GM12878 (cell line): ENCODE measurements at regions not wholly inside any gene's neighbourhood (a gene's known extent, or its start where the extent isn't known, plus 50 kb on each side); places are given as distances from the start of the nearest gene placed in this dataset.

Source experiments
- ATAC-seq: fragments of 200-7000 bp; cut with Tn5 transposase; 3 replicates; pipeline ENCODE4 v1.9.1; 2020; ENCODE audit warnings: mild to moderate bottlenecking, moderate library complexity
- BruUV-seq: library from RNA; stranded (reverse); fragments of 400-500 nt; replicated peaks from 2 replicates; lab custom pipeline; 2021; lab: Mats Ljungman, UMichigan
- CTCF ChIA-PET: fragments of 300-600 bp; sonication (Branson Sonifier 250); formaldehyde crosslinking; extraction: SDS; loops from one replicate; lab custom pipeline; 2021; ENCODE audit warnings: inconsistent platforms; lab: Yijun Ruan, JAX
- POLR2A ChIA-PET: fragments of 350-600 bp; formaldehyde crosslinking; extraction: SDS; loops from one replicate; lab custom pipeline; 2021; ENCODE audit warnings: inconsistent platforms; lab: Charles Lee
- RAD21 ChIA-PET: fragments of 300-600 bp; sonication (Branson Sonifier 250); formaldehyde crosslinking; loops from one replicate; lab custom pipeline; 2023; ENCODE audit warnings: antibody characterized with exemption; ENCODE audit not compliant: unreplicated experiment; lab: Charles Lee
- SMC1A ChIA-PET: fragments of 300-600 bp; sonication (Branson Sonifier 250); formaldehyde crosslinking; loops from one replicate; lab custom pipeline; 2023; ENCODE audit not compliant: unreplicated experiment, uncharacterized antibody; lab: Charles Lee
- DNase-seq: peaks from one replicate; pipeline ENCODE4 v3.0.0-alpha.2; 2011; ENCODE audit warnings: low read depth, low spot score
- FAIRE-seq: peaks from 3 replicates; lab custom pipeline; 2011; peaks lifted over from hg19 to GRCh38; lab: Jason Lieb, UNC
- H2AFZ ChIP-seq: 2 replicates; pipeline ENCODE4 v1.6.0; 2011; ENCODE audit warnings: low read depth, low read length, control low read depth; ENCODE audit not compliant: control insufficient read depth
- H3K27ac ChIP-seq: 2 replicates; pipeline ENCODE4 v1.5.1; 2011; ENCODE audit warnings: control low read depth; ENCODE audit not compliant: control insufficient read depth, insufficient read depth
- H3K27me3 ChIP-seq, 2 experiments: replicated peaks in 1 of 2; 2 replicates each; pipeline versions ENCODE4 v1.6.0 to v1.6.1; 2011; ENCODE audit warnings: low read length in 1 of 2; ENCODE audit not compliant: control insufficient read depth in 2 of 2, insufficient read depth in 2 of 2
- H3K36me3 ChIP-seq, 2 experiments: 2 replicates each; pipeline ENCODE4 v1.5.1; 2011; ENCODE audit warnings: low read length in 1 of 2; ENCODE audit not compliant: control insufficient read depth in 2 of 2, insufficient read depth in 2 of 2
- H3K4me1 ChIP-seq: 2 replicates; pipeline ENCODE4 v1.6.1; 2011; ENCODE audit warnings: mild to moderate bottlenecking, low read length, moderate library complexity, mixed read lengths; ENCODE audit not compliant: control insufficient read depth, insufficient read depth
- H3K4me2 ChIP-seq: 2 replicates; pipeline ENCODE4 v1.6.0; 2011; ENCODE audit warnings: control low read depth; ENCODE audit not compliant: control insufficient read depth, insufficient read depth
- H3K4me3 ChIP-seq: fragments of 200-600 bp; sonication (generic); 2 replicates; pipeline ENCODE4 v1.5.1; 2016
- H3K79me2 ChIP-seq: 2 replicates; pipeline ENCODE4 v1.6.0; 2011; ENCODE audit warnings: low read length; ENCODE audit not compliant: control insufficient read depth, insufficient read depth
- H3K9ac ChIP-seq: 2 replicates; pipeline ENCODE4 v1.8.0; 2011; ENCODE audit warnings: low read length, control low read depth, mixed read lengths; ENCODE audit not compliant: control insufficient read depth, insufficient read depth
- H3K9me3 ChIP-seq: replicated peaks from 3 replicates; pipeline ENCODE4 v1.5.1; 2011; ENCODE audit warnings: mild to moderate bottlenecking, low read length; ENCODE audit not compliant: control insufficient read depth, insufficient read depth
- H4K20me1 ChIP-seq: 2 replicates; pipeline ENCODE4 v1.6.0; 2011; ENCODE audit not compliant: control insufficient read depth, insufficient read depth
- BHLHE40 ChIP-seq, 2 experiments: fragments of 450-650 bp in 1 of 2; IDR thresholded peaks; 2 replicates each; pipeline ENCODE4 v1.6.1; 2011 to 2017; ENCODE audit warnings: low read depth in 2 of 2, borderline replicate concordance in 1 of 2, improper control_type of control experiment in 1 of 2, low read length in 1 of 2, mild to moderate bottlenecking in 1 of 2
- BMI1 ChIP-seq: fragments of 450-650 bp; IDR thresholded peaks from 2 replicates; pipeline ENCODE4 v1.6.1; 2016; ENCODE audit warnings: mild to moderate bottlenecking, moderate library complexity, borderline replicate concordance
- BRCA1 ChIP-seq: IDR thresholded peaks from 2 replicates; pipeline ENCODE4 v1.6.1; 2011; ENCODE audit warnings: low read depth, low read length, improper control_type of control experiment
- GATAD2B ChIP-seq: fragments of 450-650 bp; conservative IDR thresholded peaks from 2 replicates; pipeline ENCODE4 v1.6.1; 2017; ENCODE audit warnings: low read depth, mild to moderate bottlenecking, moderate library complexity
- HCFC1 ChIP-seq: fragments of 150-350 bp; IDR thresholded peaks from 2 replicates; pipeline ENCODE4 v1.6.1; 2014; ENCODE audit warnings: low read length
- IKZF1 ChIP-seq: fragments of 450-650 bp; conservative IDR thresholded peaks from 2 replicates; pipeline ENCODE4 v1.6.1; 2017; ENCODE audit warnings: antibody characterized with exemption, mild to moderate bottlenecking
- JUNB ChIP-seq: IDR thresholded peaks from 2 replicates; pipeline ENCODE4 v1.6.1; 2016; ENCODE audit warnings: antibody characterized with exemption, mild to moderate bottlenecking
- KAT2A ChIP-seq: conservative IDR thresholded peaks from 2 replicates; pipeline ENCODE4 v1.6.1; 2011; ENCODE audit warnings: low read depth, low read length; ENCODE audit not compliant: control insufficient read depth
- MEF2A ChIP-seq: IDR thresholded peaks from 2 replicates; pipeline ENCODE4 v1.6.1; 2011; ENCODE audit warnings: low read depth, mild to moderate bottlenecking, low read length, moderate library complexity; ENCODE audit not compliant: insufficient read depth
- MYB ChIP-seq: fragments of 150-350 bp; IDR thresholded peaks from 2 replicates; pipeline ENCODE4 v1.6.1; 2014; ENCODE audit warnings: mild to moderate bottlenecking, low read depth, low read length, borderline replicate concordance
- POLR2AphosphoS5 ChIP-seq: IDR thresholded peaks from 2 replicates; pipeline ENCODE4 v1.6.1; 2011; ENCODE audit warnings: mild to moderate bottlenecking, low read length, inconsistent platforms
- POU2F2 ChIP-seq: IDR thresholded peaks from 3 replicates; pipeline ENCODE4 v1.6.1; 2011; ENCODE audit warnings: low read depth, mild to moderate bottlenecking, low read length, borderline replicate concordance
- RBBP5 ChIP-seq: fragments of 200-600 bp; sonication (generic); conservative IDR thresholded peaks from 2 replicates; pipeline ENCODE4 v1.6.1; 2016
- SIX5 ChIP-seq: IDR thresholded peaks from 2 replicates; pipeline ENCODE4 v1.6.1; 2011; ENCODE audit warnings: mild to moderate bottlenecking, low read depth, low read length, moderate library complexity; ENCODE audit not compliant: severe bottlenecking
- SMAD5 ChIP-seq: IDR thresholded peaks from 2 replicates; pipeline ENCODE4 v1.6.1; 2016; ENCODE audit warnings: antibody characterized with exemption, low read depth
- SUZ12 ChIP-seq: fragments of 200-600 bp; sonication (generic); IDR thresholded peaks from one replicate; pipeline ENCODE4 v1.6.1; 2018; ENCODE audit warnings: antibody characterized with exemption, mild to moderate bottlenecking; ENCODE audit not compliant: unreplicated experiment
- TAF1 ChIP-seq: IDR thresholded peaks from 2 replicates; pipeline ENCODE4 v1.6.1; 2011; ENCODE audit warnings: mild to moderate bottlenecking, low read depth, low read length, borderline replicate concordance
- ZBTB33 ChIP-seq: fragments of 450-650 bp; IDR thresholded peaks from 2 replicates; pipeline ENCODE4 v1.6.1; 2017; ENCODE audit warnings: mild to moderate bottlenecking
- in situ Hi-C: fragments of 300-500 bp; cut with MboI; formaldehyde crosslinking; loops from 9 replicates; pipeline ENCODE4 v1.14.3; 2018; ENCODE audit warnings: mixed read lengths
- intact Hi-C: fragments of 100-400 bp; cut with micrococcal nuclease; formaldehyde crosslinking; loops from one replicate; pipeline ENCODE4 v1.14.2; 2022; ENCODE audit not compliant: unreplicated experiment

- H3K36me3 ChIP-seq: no peaks in the 10 kb centered on the region
- H3K4me2 ChIP-seq: no peak overlapping the region
- no TSS peak for BruUV-seq
- H3K4me3 ChIP-seq: no peak overlapping the region
- H3K9ac ChIP-seq: no peak overlapping the region
- DNase-seq (no peak), ATAC-seq (no peak), FAIRE-seq (no peak)
- H4K20me1 ChIP-seq: no peaks in the 10 kb centered on the region
- intact Hi-C loops (no loop called here), in situ Hi-C loops (no loop called here)
- ChIA-PET SMC1A (no interaction called here), RAD21 (no interaction called here), CTCF (interaction anchor here (0.6 kb wide), 1 partner anchor 444 kb away, joined by 3 read pairs; no protein-coding TSS in a partner anchor), POLR2A (no interaction called here)
- no peak overlapping the region for H2AFZ ChIP-seq
- no peak overlapping the region for H3K27ac ChIP-seq
- H3K9me3 ChIP-seq: peaks cover 28% of the 10 kb centered on the region
- H3K79me2 ChIP-seq: no peaks in the 10 kb centered on the region
- H3K27me3 ChIP-seq: no peaks in the 10 kb centered on the region
- TF ChIP-seq SMAD5 (no peak), SIX5 (no peak), GATAD2B (no peak), POLR2AphosphoS5 (no peak), BMI1 (no peak), JUNB (no peak), IKZF1 (no peak), MYB (no peak), BHLHE40 (IDR thresholded peaks at IDR 0.05; ENCODE audit: borderline replicate concordance in 1 of 2, low read depth in 2 of 2, low read length in 1 of 2) (no peak), MEF2A (no peak), TAF1 (no peak), RBBP5 (no peak), BRCA1 (no peak), KAT2A (no peak), POU2F2 (no peak), HCFC1 (no peak), ZBTB33 (no peak), SUZ12 (no peak)
- no peaks in the 10 kb centered on the region for H3K4me1 ChIP-seq
Observed at GRCh38 chr7:22642454-22642853, 84.5 kb upstream of the IL6 start.
